ENCODE measurements at regions not wholly inside any gene's neighbourhood (a gene's known extent, or its start where the extent isn't known, plus 50 kb on each side); places are given as distances from the start of the nearest gene placed in this dataset.

GRCh38 chr10:88129013-88129412 is 265.6 kb downstream of the PTEN start:
- no peak for DNase-seq (ENCODE audit: low read depth)

- no peak for DNase-seq (ENCODE audit: low read depth)
Observed at GRCh38 chr10:88130912-88131311, 267.5 kb downstream of the PTEN start.

DNA sequence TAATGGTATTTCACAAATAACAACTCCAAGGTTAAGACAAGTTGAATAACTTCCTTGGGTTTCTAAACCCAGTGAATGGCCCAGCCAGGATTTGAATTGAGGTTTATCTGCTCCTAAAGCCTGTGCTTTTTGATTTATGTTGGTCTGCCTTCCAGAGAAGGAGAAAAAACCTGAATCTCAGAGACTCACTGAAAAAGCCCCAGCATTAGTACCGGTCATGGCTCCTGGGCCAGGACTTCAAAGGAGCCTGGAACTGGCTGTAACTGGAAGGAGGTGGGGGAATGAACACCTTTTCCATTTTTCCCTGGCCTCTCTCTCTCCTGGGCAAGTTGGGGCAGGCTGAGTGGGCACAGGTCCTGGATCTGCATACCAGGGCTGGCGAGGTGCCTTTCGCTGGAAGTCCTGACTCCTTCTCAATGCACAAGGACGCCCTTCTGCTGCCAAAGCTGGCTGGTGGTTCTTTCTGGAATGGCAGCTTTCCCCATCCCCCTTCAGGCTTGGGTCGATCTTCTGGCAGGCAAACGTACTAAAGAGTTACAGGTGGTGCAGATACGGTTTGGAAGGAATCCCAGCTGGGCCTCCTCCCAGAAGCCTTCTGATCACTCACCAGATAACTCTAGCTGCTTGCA is 268.2 kb downstream of the PTEN start:
- DNase-seq (ENCODE audit: low read depth) = no peak

DNA sequence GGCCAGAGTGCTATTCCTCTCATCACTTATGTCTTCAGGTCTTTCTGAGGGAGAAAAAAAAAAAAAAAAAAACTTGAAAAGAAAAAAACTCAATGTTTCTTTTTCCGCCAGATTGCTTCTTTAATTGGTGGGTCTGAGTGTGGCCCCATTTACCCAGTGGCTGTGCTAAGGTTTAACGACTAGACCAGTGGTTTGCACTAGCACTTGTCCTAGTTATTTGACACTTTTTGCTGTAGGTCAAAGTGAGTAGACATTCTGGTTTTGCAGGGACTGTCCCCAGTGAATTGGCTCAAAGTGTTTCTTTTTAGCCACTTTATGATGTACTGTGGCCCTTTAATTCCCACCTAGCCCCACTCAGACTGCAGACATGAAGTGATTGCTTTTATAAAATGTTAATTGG is 273.3 kb downstream of the PTEN start:
- DNase-seq (ENCODE audit: low read depth) = no peak

- DNase-seq (ENCODE audit: low read depth) = no peak
Observed at GRCh38 chr10:88138319-88138848, 275.0 kb downstream of the PTEN start.

- DNase-seq (ENCODE audit: low read depth) = no peak
Observed at GRCh38 chr10:88147000-88147798, 283.8 kb downstream of the PTEN start.

- no peak for DNase-seq (ENCODE audit: low read depth)
Observed at GRCh38 chr10:88149906-88150305, 286.5 kb downstream of the PTEN start.

DNA sequence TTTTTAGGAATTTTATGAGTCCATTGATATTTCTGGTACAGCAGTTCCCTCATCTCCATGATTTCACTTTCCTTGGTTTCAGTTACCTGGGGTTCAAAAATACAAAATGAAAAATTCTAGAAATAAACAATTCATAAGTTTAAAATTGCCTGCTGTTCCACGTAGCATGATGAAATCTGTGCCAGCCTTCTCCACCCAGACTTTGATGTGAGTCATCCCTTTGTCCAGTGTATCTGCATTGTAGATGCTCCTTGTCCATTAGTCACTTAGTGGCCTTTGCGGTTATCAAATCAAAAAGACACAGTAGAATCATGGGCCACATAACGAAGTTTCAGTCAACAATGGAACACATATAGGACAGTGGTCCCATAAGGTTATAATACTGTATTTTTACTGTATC is 286.9 kb downstream of the PTEN start:
- DNase-seq (ENCODE audit: low read depth) = no peak

DNA sequence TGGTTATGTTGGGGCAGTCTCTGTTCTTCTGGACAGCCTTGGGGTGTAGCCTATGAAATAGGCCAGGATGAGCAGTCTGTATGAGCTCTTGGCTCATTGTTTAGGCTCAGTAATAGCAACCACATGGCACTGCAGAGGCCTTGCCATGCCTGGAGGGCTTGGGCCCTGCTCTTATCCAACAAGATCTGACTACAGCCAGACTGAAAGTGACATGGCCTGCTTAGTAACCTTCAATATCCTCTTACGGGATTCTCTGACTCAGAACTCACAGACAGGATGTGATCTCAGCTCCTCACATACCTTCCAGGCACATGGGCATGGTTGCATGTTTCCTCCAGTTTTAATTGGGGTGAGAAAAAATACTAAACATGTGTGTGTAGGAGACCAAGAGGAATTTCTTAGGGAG is 289.3 kb downstream of the PTEN start:
- peak; percentile 51 for DNase-seq (ENCODE audit: low read depth)

GRCh38 chr10:88154596-88155250 is 291.3 kb downstream of the PTEN start:
- no peak for DNase-seq (ENCODE audit: low read depth)

DNA sequence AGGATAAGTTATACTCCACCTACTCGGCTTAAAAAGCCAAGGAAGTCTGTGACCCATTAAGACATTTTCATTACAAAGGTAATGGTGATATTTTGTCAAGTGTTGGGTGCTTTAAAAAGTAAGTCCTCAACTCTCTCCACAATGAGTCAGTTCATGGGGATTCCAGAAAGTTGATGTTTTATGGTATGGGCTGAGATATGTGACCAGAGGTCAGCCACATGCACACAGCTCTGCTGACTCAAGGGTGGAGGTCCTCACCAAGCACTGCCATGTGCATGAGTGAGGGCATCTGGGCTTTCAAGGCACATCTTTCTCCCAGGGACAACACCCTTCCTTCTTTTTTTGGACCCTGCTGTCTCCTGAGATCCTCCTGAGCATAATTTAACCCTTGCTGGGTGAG is 292.9 kb downstream of the PTEN start:
- DNase-seq (ENCODE audit: low read depth) = no peak

- no peak for DNase-seq (ENCODE audit: low read depth)
Observed at GRCh38 chr10:88157981-88158465, 294.6 kb downstream of the PTEN start.

DNA sequence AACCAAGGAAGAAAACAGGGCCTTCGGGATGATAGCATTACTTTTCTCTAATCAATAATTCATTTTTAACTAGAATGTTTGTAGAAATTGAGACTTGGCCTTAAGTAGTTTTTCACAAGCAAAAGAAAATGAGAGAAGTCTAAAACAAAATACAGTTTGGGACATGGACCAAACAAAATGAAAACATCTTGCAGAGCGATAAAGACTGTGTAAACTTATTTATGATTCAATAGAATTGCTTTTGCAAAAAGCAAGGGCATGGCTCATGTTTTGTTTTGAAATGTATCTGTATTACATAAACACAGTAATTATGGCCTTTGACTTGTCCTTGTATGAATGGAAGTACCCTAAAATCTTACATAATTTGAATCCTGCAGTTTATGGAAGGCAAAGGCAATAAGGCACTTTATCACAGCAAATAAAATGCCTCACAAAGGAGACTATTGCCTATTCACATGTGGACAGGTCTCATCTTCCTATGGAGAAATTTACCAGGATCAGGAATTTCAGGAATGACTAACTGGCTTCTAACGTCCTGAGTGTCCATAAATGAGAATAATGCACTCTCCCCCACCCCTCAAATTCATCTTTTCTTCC is 295.2 kb downstream of the PTEN start:
- no peak for DNase-seq (ENCODE audit: low read depth)

- no peak for DNase-seq (ENCODE audit: low read depth)
Observed at GRCh38 chr10:88159127-88159829, 295.9 kb downstream of the PTEN start.

DNA sequence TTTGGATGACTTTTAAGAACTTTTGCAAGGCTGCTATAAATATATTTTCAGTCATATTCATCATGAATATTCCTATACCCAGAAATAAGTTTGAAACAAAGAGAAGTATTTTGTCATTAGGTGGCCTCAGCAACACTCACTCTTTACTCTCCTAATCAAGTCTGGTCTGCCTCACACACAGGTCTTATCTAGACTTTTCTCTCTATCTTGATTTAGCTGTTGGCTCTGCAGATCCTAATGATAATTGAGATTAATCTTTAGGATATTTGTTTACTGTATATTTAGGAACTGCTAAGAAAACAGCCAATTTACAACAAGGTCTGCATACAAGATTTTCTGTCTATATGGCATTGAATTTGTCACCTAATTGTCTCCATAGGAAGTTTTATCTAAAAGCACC is 297.6 kb downstream of the PTEN start:
- no peak for DNase-seq (ENCODE audit: low read depth)

- DNase-seq (ENCODE audit: low read depth) = no peak
Observed at GRCh38 chr10:88161756-88162155, 298.3 kb downstream of the PTEN start.

GRCh38 chr10:88162852-88163251 is 299.4 kb downstream of the PTEN start:
- DNase-seq (ENCODE audit: low read depth) = no peak

DNA sequence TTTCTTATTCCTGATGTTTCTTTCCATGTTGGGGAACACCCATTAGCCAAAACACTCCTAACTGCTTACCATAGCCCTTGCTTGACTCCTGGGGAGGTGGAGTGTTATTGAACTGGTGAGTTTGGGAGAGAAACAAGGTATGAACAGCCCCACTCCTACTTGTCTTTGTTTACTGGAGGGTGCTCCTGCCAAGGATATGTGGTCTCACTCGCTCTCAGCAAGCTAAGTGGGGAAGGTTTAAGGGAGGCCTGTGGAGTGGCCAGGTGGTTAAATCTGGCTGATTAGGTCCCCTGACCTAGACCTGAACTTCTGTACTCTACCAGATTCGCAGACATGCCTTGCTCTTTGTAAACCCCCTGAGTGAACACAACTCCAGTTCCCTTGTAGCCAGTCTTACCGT is 300.1 kb downstream of the PTEN start:
- DNase-seq (ENCODE audit: low read depth) = no peak

DNA sequence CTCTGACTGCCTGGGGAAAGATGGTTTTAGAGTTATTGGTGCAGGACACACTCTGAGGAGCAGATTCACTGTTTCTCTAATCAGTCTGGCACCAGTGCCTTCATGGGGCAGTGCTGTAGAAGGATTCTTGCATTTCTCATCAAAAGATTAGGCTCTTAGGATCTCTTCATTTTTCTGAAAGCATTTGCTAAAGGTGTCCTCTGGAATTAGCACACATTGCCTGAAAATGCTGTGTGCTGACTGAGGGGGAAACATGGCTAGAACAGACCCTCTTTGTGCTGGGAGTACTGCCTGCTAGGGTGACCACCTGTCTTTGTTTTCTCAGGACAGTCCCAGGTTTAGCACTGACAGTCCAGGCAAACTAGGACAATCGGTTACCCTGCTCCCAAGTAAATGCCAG is 301.0 kb downstream of the PTEN start:
- no peak for DNase-seq (ENCODE audit: low read depth)

DNA sequence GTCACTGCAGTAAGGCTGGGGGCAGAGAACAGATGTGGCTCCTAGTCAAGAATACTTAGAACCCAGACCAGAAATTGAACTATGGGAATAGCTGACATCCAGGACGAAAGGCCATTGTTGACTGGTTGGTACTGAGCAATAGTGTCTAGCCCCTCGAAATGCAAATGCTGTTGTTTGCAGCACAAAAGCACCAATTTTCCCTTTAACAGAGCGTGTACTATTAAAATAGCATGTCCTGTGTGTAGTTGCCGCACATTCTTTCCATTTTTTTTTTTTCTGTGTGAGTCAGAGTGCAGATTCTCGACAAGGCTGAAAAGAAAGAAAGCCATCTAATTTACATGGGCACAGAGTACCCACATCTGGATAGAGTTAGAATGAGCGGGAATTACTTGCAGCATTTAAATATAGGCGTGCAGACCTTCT is 302.4 kb downstream of the PTEN start:
- DNase-seq (ENCODE audit: low read depth) = no peak

- DNase-seq (ENCODE audit: low read depth) = no peak
Observed at GRCh38 chr10:88168171-88169036, 305.0 kb downstream of the PTEN start.

Data from activated T-cell treated with anti-CD3 and anti-CD28 coated beads for 48 hours (primary cell).